GM21529 (cell line): ENCODE measurements at regions not wholly inside any gene's neighbourhood (a gene's known extent, or its start where the extent isn't known, plus 50 kb on each side); places are given as distances from the start of the nearest gene placed in this dataset.

Experiments used
- ATAC-seq: cut with Tn5 transposase; IDR thresholded peaks from one replicate; pipeline ENCODE4 v1.9.1; 2021; ENCODE audit not compliant: unreplicated experiment

GRCh38 chr2:103734911-103735310, 973.1 kb downstream of the TMEM182 start:
- no peak for ATAC-seq

DNA sequence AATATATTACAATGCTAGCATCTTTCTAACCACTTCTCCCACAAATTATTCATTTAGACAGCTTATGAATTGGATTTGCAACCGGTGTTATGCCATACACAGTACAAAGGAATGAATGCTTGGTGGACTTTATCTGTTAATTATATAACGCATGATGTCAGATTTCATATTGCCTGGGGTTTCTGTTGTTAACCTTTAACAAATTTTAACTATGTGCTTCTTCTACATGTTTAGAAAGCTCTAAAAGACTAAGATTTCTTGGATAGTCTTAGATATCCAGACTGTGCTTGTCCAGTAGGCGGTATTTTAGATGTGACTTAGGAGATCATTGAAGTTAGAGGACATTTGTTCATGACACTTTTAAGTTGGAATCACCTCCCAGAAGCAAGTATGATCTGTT, 976.3 kb downstream of the TMEM182 start:
- ATAC-seq = no peak

DNA sequence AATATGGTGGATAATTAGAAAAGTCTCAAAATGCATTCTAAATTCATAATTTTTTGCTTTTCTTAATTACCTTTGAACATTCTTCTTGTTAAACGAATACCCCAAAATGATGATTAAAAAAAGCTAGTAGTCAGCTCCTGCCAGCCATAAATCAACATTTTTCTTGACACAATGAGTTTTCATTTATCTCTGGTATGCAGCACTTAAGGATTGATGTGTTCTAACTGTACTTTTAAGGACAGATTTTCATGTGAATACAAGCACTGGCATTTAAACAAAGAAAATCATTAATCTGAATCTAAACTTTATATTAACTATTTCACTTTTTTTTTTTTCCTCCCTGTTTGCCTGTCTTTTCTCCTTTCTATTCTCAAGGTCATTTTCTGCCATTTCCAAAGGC, 976.8 kb downstream of the TMEM182 start:
- ATAC-seq = no peak

DNA sequence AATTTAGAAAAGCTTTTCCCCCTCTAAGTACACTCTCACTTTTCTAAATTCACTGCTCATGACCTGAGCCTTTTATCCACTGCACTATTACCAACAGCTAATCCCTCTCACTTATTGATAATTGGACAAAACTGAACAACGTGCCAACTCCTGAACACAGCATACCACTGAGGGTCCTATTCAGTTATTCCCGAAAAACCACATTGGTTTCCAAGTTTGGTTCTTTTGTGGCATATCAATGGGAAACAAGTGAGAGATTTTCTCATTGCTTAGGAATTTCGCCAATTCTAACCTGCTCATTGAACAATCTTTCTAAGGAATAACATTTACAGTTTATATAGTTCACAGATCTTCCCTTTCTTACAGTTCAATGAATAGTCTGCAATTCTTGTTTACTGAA, 977.4 kb downstream of the TMEM182 start:
- no peak for ATAC-seq

GRCh38 chr2:103739921-103740320, 978.1 kb downstream of the TMEM182 start:
- no peak for ATAC-seq

GRCh38 chr2:103740631-103741030, 978.8 kb downstream of the TMEM182 start:
- ATAC-seq = no peak

DNA sequence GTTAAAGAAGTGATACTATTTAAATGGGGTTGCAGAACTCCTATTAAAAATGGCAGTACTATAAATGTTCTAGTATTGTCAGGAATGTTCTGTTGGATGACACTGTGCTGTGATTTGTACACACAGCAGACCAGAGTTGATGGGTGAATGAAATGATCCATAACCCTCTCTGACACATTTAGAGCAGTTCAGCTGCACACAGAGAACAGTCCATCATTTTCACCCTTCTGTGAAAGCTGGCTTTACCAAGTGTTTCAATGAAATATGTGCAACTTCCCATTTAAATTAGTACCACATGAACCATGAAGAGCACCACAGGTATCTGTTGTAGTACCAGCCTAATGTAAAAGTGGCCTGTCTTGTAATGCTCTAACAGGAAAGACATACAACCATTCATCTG, 981.4 kb downstream of the TMEM182 start:
- no peak for ATAC-seq

GRCh38 chr2:103754530-103754929, 992.7 kb downstream of the TMEM182 start:
- no peak for ATAC-seq

DNA sequence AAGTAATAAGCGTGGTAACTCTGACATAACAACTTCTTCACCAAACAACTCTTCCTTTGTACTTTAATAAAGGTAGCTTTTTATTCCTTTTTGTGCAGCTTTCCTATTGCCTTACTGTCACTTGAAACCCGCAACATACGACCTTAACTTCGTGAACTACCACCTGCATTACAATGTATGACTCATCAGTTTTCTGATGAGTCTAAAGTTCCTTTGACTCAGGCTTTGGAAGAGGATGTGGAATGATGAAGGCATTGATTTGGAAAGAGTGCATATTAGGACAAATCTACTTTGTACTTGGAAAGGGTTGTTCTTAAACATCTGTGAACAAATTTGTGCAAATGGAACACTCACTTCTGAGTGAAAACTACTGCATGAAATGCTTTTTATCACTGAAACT, 1012.1 kb downstream of the TMEM182 start:
- no peak for ATAC-seq

DNA sequence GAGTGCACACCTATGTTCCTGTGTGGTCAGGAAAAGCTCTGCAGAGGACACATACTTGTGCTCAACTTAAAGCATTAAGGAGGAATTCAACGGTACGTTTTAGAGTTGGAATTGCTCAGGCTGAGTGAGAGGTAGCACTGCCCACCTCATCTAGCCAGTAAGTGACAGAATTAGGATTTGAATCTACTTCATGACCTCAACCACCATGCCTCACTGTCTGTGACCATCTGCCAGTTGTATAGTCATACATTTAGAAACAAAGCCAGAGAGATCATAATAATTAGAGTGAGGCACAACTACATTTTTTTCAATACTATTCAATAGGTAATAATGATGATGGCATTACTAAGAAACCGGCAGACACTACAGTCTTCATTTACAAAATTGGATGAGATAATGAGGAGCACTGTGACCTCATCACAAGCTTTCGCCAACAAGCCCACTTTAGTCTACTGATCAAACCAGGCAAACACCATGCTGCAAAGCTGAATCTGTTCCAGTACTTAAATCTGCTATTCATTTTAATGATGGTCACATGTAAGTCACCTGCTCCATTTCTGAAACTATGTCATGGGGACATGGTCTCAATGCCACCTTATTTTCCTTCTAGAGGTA, 1018.4 kb downstream of the TMEM182 start:
- no peak for ATAC-seq

DNA sequence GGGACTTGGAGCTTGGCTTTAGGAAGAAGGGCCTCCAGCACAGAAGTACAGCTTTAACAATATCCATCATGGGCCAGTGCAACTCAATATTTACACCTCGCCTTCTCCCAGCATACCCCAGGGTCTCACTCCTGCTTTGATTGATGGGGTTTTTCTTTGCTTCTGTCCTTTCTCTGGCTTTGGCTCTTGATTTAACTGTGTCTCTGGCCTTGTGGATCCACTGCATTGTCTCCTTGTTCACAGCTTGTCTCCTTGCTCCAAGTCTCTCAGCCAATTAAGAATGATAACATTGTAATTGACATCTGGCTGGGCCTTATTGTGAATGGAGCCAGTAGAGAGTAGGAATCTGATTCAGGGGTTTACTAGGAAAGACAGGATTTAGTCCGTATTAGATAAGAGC, 1019.5 kb downstream of the TMEM182 start:
- ATAC-seq = no peak

- no peak for ATAC-seq
These were observed 1022.4 kb downstream of the TMEM182 start for GRCh38 chr2:103784261-103784660.

DNA sequence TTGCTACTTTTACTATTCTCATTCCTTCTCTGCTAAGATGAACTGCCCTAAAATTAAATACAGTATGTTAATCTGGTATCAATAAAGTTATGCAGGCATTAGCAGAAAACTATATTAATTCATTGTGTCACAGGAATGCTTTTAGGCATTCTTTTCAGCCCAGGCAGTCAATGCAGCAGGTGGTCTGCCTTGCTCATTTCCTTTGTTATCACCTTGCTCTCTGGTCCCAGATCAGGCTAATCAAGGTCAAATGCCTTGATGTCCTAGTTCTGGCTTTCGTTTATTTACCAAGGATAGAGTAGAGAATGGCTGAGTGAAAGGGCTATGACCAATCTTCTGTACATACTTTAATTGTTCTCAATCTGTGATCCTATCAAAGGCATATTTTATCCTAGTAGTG, 1023.6 kb downstream of the TMEM182 start:
- ATAC-seq = no peak

GRCh38 chr2:103785956-103786355, 1024.1 kb downstream of the TMEM182 start:
- ATAC-seq = no peak

DNA sequence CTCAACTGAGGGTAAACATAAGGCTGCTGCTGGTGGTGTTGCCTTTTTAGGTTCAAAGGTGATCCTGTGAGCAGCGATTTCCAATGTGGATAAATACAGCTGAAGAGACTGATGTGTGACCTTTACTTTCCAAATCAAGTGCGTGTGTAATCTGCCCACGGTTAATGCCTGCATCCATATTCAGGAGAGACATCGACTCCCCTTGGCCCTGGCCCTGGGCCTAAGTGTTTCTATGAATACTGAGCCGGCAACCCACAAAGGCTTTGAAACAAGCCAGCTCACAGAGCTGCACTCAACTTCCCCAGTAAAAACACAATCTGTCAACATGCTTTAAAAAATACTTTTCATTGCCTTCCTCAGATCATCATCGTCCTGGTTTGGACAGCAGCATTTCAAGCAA, 1026.6 kb downstream of the TMEM182 start:
- ATAC-seq = no peak

GRCh38 chr2:103788951-103789350, 1027.1 kb downstream of the TMEM182 start:
- no peak for ATAC-seq

DNA sequence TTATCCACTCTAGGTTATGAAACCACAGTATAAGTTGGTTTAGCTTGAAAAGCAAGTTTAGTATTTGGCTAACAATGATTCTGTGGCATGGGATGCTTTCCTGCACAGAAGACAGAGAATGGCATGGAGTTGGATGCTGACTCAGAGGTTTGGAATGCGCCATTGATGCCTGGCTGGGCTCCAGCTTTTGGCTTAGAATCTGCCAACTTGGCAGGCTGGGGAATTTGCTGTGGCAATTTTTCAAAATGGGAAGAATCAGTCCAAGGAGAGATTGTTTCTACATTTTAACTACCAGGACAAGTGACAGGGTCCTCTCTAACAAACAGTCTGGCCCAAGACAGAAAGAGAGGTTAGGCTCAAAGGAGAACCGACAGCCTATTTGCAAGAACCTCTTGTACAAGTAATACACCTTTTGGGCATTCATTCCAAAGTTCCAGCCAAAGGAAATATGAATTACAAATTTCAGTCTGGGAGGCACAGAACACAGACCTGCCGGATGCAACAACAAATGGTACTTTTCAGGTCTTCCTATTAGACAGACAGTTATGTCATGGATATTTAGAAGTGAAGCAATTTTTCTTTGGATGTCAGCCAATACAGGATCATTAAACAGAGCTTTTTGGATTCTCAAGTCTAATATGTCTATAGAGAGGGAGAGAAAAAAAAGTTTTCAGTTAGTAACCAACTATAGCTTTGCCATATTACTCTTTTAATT, 1027.7 kb downstream of the TMEM182 start:
- ATAC-seq = no peak

DNA sequence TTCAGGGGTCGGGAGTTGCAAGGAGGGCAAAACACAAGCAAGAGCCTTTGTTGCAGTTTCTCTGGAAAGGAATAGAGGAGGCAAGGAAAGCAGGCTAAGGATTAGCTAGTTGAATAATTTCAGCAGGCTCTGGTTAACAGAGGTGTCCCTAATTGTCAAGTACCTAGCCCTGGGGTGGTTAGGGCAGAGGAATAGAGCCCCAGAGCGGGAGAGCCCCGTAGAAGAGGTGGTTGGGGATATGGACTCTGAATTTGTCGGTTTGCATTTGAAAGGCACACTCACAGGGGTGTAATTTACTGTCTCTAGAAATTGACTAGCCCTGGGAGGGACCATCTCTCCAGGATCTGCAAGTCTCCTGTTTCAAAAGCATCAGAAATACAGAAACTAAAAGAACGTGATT, 1030.2 kb downstream of the TMEM182 start:
- ATAC-seq = no peak

DNA sequence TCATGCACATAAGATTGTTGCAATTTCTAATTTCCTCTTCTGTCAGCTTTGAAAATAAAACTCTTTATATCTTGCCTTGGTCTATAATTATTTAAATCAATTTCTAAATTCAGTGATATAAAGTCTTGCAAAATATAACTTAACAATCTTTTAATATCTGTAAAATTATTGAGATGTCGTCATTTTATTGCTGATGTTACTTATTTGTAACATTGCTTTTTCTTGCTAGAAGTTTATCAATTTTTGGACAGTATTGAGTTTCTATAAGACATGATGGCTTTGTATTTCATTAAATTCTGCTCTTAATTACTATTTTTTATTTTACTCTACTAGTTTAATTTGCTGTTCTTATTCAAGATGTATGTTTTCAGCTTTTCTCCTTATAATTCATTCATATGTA, 1036.5 kb downstream of the TMEM182 start:
- no peak for ATAC-seq

- ATAC-seq = no peak
These were observed 1042.2 kb downstream of the TMEM182 start for GRCh38 chr2:103804013-103804412.

DNA sequence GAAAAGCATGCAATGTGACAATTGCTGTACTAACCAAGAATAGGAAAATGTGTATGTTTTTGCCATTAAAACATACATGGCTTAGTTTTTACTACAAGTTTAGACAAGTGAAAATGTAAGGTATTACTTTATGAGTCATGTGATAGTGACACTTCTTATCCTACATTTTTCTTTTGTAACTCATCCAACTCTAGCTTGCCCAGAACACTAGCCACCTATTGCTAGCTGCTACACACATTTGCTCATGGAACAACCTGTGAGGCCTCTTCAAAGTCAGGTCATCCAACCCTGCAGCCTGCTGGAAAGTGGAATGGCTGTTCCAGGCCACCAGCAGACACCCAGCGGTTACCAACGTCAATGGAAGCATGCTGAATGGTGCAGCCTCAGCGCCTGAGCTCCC, 1043.9 kb downstream of the TMEM182 start:
- ATAC-seq = no peak

DNA sequence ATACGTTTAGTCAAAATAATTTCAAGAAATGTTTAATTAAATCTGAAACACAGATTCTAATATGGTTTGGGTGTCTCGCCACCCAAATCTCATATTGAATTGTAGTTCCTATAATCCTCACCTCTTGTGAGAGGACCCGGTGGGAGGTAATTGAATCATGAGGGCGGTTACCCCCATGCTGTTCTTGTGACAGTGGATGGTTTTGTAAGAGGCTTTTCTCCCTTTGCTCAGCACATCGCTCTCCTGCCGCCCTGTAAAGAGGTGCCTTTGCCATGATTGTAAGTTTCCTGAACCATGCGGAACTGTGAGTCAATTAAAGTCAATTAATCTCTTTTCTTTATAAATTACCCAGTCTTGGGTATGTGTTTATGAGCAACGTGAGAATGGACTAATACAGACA, 1045.1 kb upstream of the POU3F3 start:
- no peak for ATAC-seq

DNA sequence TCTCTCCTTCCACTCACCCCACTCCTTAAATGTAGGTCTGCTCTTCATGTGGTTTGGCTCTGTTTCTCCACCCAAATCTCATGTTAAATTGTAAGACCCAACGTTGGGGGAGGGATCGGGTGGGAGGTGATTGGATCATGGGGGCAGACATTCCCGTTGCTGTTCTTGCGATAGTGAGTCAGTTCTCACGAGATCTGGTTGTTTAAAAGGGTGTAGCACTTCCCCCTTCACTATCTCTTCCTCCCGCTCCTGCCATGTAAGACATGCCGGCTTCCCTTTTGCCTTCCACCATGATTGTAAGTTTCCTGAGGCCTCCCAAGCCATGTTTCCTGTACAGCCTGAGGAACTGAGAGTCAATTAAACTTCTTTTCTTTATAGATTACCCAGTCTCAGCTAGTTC, 1044.5 kb upstream of the POU3F3 start:
- ATAC-seq = no peak
